ENCODE measurements at regions not wholly inside any gene's neighbourhood (a gene's known extent, or its start where the extent isn't known, plus 50 kb on each side); places are given as distances from the start of the nearest gene placed in this dataset.

DNA sequence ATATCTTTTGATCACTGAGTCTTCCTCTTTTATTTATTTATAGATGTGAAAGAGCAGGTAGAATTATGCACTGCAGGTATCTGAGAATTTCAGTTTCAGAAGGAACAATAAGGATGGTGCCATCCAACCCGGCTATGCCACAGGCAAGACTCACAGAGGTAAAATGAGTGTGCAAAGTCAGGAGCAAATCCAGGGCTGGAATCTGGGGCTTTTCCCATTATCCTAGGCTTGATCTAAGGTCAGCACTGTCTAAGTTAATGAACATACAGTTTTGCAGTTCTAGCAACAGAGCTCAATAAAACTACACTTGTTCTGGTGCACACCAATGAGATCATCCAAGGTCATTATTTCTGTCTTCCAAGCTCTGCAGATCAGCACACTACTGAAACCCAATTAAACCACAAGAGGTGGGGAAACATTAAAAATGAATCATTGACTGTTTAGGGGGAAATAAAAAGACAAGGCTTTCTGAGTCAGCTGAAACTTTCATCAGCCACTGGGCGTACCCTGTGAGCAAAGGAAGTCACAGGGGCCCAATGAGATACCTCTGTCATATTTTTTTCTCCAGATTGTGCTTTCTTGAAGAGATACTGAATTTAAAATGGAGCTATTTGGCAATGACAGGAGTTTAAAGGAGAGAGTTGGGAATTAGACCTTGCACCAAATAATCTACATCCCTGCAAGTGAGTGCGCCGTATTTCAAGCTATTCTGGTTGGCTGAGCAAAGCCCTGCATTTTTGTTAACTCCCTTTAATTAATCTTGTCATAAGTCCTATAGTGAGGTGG lies 662.2 kb upstream of the ZNF608 start:
- TF ChIP-seq, protein P1, sequence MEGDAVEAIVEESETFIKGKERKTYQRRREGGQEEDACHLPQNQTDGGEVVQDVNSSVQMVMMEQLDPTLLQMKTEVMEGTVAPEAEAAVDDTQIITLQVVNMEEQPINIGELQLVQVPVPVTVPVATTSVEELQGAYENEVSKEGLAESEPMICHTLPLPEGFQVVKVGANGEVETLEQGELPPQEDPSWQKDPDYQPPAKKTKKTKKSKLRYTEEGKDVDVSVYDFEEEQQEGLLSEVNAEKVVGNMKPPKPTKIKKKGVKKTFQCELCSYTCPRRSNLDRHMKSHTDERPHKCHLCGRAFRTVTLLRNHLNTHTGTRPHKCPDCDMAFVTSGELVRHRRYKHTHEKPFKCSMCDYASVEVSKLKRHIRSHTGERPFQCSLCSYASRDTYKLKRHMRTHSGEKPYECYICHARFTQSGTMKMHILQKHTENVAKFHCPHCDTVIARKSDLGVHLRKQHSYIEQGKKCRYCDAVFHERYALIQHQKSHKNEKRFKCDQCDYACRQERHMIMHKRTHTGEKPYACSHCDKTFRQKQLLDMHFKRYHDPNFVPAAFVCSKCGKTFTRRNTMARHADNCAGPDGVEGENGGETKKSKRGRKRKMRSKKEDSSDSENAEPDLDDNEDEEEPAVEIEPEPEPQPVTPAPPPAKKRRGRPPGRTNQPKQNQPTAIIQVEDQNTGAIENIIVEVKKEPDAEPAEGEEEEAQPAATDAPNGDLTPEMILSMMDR (IDR thresholded peaks at IDR 0.05; ENCODE audit: control extremely low read depth, extremely low read depth, low read depth, missing control alignments) = no peak
- POLR2A ChIA-PET = no interaction called here
- peak; percentile 10 for DNase-seq (ENCODE audit: extremely low spot score)
- CTCF ChIA-PET = interaction anchor here (0.8 to 1.4 kb wide), 4 partner anchors 8 to 17 kb away, joined by 3 to 5 read pairs (median 4); no protein-coding TSS in a partner anchor

DNA sequence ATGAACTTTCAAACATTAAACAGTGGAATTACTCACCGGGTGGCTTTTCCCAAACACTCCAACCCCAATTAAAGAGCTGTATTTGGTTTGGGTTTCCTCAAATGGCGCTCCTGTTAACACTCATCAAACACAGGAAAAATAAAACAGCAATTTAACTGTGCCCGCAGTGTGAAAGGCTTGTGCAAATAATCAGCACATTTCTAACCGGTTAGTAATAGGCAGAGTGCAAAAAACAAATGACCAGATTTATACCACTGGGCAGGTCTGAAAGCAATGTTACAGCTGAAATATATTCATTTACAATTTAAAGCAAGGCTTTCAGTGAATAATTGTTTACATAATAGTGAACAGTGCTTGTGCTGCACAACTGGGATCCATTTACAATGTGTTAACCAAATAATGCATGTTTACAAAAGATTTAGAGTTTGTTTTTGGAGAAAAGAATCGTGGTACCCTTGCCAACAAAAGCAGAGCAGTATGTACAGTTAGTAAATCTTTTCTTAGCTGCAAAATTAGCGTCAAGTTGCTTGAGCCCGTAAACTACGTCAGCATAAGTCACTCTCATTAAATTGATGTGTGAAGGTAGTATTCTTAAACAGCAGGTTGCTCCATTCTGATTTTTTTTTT lies 662.9 kb upstream of the ZNF608 start:
- no peak for DNase-seq (ENCODE audit: extremely low spot score)
- ChIA-PET CTCF (interaction anchor here (0.8 to 1.4 kb wide), 5 partner anchors 9 to 42 kb away, joined by 3 to 5 read pairs (median 3); no protein-coding TSS in a partner anchor), POLR2A (no interaction called here)
- TF ChIP-seq, protein P1 (IDR thresholded peaks at IDR 0.05; ENCODE audit: control extremely low read depth, extremely low read depth, low read depth, missing control alignments) = no peak

DNA sequence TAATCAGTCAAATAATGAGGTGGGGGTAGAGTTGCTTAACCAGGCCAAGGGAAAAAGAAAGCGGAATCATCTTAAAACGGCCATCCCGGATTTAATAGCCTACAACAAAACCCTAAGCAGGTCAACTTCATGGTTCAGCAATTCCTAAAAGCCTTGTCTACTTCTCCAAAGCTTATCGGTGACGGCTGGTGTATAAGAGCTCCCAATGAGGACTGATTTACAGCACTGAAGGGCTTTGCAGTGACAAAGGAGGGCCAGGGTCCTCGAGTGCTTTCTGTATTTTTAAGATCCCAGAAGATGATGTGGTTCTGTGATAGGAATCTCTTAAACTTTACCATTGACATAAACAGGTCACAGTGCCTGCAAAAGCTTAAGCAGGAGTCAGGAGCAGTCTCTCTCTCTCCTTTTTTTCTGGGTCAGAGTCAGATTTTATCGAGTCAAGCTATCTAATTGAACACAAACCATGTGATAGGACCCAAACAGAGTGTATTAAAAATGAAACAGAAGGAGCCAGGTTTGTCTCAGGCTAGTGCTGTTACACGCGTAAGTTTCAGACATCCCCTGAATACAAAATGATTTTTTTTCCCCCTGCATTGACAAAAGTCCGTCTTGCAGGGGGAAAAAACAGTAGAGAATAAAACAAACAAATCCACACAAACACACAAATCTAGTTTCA lies 663.6 kb upstream of the ZNF608 start:
- ChIA-PET CTCF (interaction anchor here (0.9 to 1.4 kb wide), 4 partner anchors 10 to 41 kb away, joined by 3 to 5 read pairs (median 4); no protein-coding TSS in a partner anchor), POLR2A (no interaction called here)
- DNase-seq (ENCODE audit: extremely low spot score) = no peak
- TF ChIP-seq, protein P1 (IDR thresholded peaks at IDR 0.05; ENCODE audit: control extremely low read depth, extremely low read depth, low read depth, missing control alignments) = no peak

DNA sequence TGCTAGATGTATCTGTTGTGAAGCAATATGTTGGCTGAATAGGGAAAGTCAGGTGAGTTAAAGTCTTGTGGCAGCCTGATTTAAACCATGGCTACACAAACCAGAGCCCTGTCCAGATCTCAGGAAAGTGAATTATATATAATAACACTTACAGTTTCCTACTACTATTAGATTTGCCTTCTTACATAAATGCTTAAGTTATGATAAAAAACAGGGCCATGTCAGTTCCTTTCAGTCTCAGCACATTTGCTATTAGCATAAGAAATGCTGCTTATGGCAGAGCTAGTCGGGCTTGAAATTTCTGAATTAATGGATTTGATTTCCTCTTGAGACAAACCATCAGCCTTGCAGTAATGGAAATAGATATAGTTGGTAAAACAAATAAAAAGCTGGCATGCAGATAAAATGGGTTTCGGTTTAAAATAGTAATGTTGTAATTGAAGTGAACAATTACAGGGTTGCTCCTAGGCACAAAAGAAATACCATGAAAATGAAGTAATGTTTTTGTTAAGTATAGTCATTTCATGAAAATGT lies 664.2 kb upstream of the ZNF608 start:
- POLR2A ChIA-PET = no interaction called here

DNA sequence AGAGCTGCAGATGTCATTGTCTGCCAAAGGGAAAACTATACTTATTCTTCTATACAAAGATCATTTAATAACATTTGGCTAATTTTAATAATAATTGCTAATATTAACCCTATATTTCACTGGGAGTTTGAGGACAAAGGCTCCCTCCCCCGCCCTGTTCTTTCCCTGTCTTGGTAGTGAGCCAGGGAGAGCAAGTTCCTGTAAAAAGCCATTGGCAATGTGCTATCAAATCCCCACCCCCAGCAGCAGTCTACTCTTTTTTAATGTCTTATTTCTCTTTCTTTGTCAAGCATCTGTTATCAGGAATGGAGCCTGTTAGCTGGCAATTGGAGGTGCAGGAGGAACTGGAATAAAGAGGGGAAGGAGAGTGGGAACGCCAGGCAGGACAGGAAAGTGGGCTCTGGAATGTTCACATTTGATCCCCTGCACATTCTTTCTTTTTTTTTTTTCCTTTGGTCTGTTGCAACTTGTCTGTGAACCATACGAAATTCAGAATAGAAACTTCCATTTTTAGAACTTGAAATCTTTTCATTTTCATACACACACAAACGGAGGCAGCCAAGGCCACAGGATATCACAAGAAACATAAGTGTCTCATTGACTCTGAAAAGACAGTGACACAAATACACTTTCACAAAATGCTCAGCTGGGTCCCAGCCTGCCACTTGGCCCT lies 664.8 kb upstream of the ZNF608 start:
- TF ChIP-seq, protein P1 (IDR thresholded peaks at IDR 0.05; ENCODE audit: control extremely low read depth, extremely low read depth, low read depth, missing control alignments) = no peak
- peak; percentile 31 for DNase-seq (ENCODE audit: extremely low spot score)
- CTCF ChIA-PET = interaction anchor here (0.9 to 1.6 kb wide), 3 partner anchors 14 to 18 kb away, joined by 3 to 5 read pairs (median 3); no protein-coding TSS in a partner anchor
- POLR2A ChIA-PET = no interaction called here

More for the DNA sequence above, 664.2 kb upstream of the ZNF608 start:
- CTCF ChIA-PET = interaction anchor here (0.9 to 1.6 kb wide), 4 partner anchors 15 to 40 kb away, joined by 3 to 5 read pairs (median 3); no protein-coding TSS in a partner anchor
- no peak for DNase-seq (ENCODE audit: extremely low spot score)
- TF ChIP-seq, protein P1 (IDR thresholded peaks at IDR 0.05; ENCODE audit: control extremely low read depth, extremely low read depth, low read depth, missing control alignments) = no peak

All from GM10248 (cell line).